NCI-H748 treated with DMSO at 0.1 percent for 48 hours (cell line): ENCODE measurements at regions not wholly inside any gene's neighbourhood (a gene's known extent, or its start where the extent isn't known, plus 50 kb on each side); places are given as distances from the start of the nearest gene placed in this dataset.

ENCODE experiments used
- DNase-seq: peaks from one replicate; lab custom pipeline; 2025; lab: John Stamatoyannopoulos, UW

GRCh38 chr12:90398285-90398836 is 556.6 kb downstream of the CCER1 start:
- no peak for DNase-seq

- DNase-seq = no peak
These were observed 558.4 kb downstream of the CCER1 start for GRCh38 chr12:90396556-90396955.

- DNase-seq = no peak
These were observed 561.3 kb downstream of the CCER1 start for GRCh38 chr12:90393652-90394051.

GRCh38 chr12:90393089-90393488 is 561.9 kb downstream of the CCER1 start:
- no peak for DNase-seq

- DNase-seq = no peak
These were observed 564.0 kb downstream of the CCER1 start for GRCh38 chr12:90390947-90391346.

GRCh38 chr12:90368081-90368480 is 586.9 kb downstream of the CCER1 start:
- no peak for DNase-seq

GRCh38 chr12:90366286-90366685 is 588.7 kb downstream of the CCER1 start:
- no peak for DNase-seq

- DNase-seq = no peak
These were observed 594.7 kb downstream of the CCER1 start for GRCh38 chr12:90360300-90360699.

- no peak for DNase-seq
These were observed 599.1 kb downstream of the CCER1 start for GRCh38 chr12:90355711-90356355.

- DNase-seq = no peak
These were observed 611.0 kb downstream of the CCER1 start for GRCh38 chr12:90343966-90344365.

- no peak for DNase-seq
These were observed 612.9 kb downstream of the CCER1 start for GRCh38 chr12:90342081-90342480.

- no peak for DNase-seq
These were observed 615.1 kb downstream of the CCER1 start for GRCh38 chr12:90339837-90340236.

GRCh38 chr12:90338365-90338764 is 616.6 kb downstream of the CCER1 start:
- no peak for DNase-seq

GRCh38 chr12:90337018-90337417 is 618.0 kb downstream of the CCER1 start:
- no peak for DNase-seq

GRCh38 chr12:90335566-90335965 is 619.4 kb downstream of the CCER1 start:
- no peak for DNase-seq

- no peak for DNase-seq
These were observed 621.0 kb downstream of the CCER1 start for GRCh38 chr12:90333939-90334338.

- DNase-seq = no peak
These were observed 621.6 kb downstream of the CCER1 start for GRCh38 chr12:90333424-90333823.

GRCh38 chr12:90331821-90332220 is 623.2 kb downstream of the CCER1 start:
- DNase-seq = no peak

GRCh38 chr12:90331262-90331661 is 622.6 kb upstream of the ATP2B1 start:
- no peak for DNase-seq

- DNase-seq = no peak
These were observed 619.4 kb upstream of the ATP2B1 start for GRCh38 chr12:90327793-90328743.

GRCh38 chr12:90323217-90323616 is 614.6 kb upstream of the ATP2B1 start:
- no peak for DNase-seq

GRCh38 chr12:90322006-90322405 is 613.4 kb upstream of the ATP2B1 start:
- no peak for DNase-seq

GRCh38 chr12:90321369-90321768 is 612.7 kb upstream of the ATP2B1 start:
- no peak for DNase-seq
